Glomerular endothelial cell (primary cell): ENCODE measurements at regions not wholly inside any gene's neighbourhood (a gene's known extent, or its start where the extent isn't known, plus 50 kb on each side); places are given as distances from the start of the nearest gene placed in this dataset.

Experiments used
- DNase-seq: peaks from one replicate; pipeline ENCODE4 v3.0.0-alpha.2; 2011; ENCODE audit warnings: low read depth, low spot score; ENCODE audit errors: extremely low read depth

GRCh38 chr3:105174017-105174615, 192.6 kb upstream of the ALCAM start:
- no peak for DNase-seq

- DNase-seq, result no peak
These were observed 189.1 kb upstream of the ALCAM start for GRCh38 chr3:105177576-105177975.

GRCh38 chr3:105187344-105187743, 179.4 kb upstream of the ALCAM start:
- no peak for DNase-seq

- DNase-seq, result peak; percentile 31
These were observed 171.4 kb upstream of the ALCAM start for GRCh38 chr3:105195260-105195659.

GRCh38 chr3:105197863-105198262, 168.8 kb upstream of the ALCAM start:
- DNase-seq, result no peak

GRCh38 chr3:105199217-105199616, 167.5 kb upstream of the ALCAM start:
- DNase-seq, result no peak

GRCh38 chr3:105210141-105210540, 156.6 kb upstream of the ALCAM start:
- no peak for DNase-seq

GRCh38 chr3:105214590-105214989, 152.1 kb upstream of the ALCAM start:
- no peak for DNase-seq

GRCh38 chr3:105222568-105223093, 144.1 kb upstream of the ALCAM start:
- no peak for DNase-seq

GRCh38 chr3:105223815-105224214, 142.9 kb upstream of the ALCAM start:
- no peak for DNase-seq

- DNase-seq, result no peak
These were observed 138.0 kb upstream of the ALCAM start for GRCh38 chr3:105228696-105229095.

GRCh38 chr3:105232553-105232952, 134.2 kb upstream of the ALCAM start:
- no peak for DNase-seq

- DNase-seq, result no peak
These were observed 133.7 kb upstream of the ALCAM start for GRCh38 chr3:105233010-105233409.

- DNase-seq, result no peak
These were observed 131.5 kb upstream of the ALCAM start for GRCh38 chr3:105235221-105235620.

- DNase-seq, result no peak
These were observed 130.9 kb upstream of the ALCAM start for GRCh38 chr3:105235785-105236184.

- DNase-seq, result no peak
These were observed 128.3 kb upstream of the ALCAM start for GRCh38 chr3:105238367-105238766.

- DNase-seq, result no peak
These were observed 123.6 kb upstream of the ALCAM start for GRCh38 chr3:105243076-105243475.

GRCh38 chr3:105246536-105246935, 120.2 kb upstream of the ALCAM start:
- no peak for DNase-seq

GRCh38 chr3:105253225-105253624, 113.5 kb upstream of the ALCAM start:
- no peak for DNase-seq

GRCh38 chr3:105254154-105254553, 112.6 kb upstream of the ALCAM start:
- DNase-seq, result no peak

- no peak for DNase-seq
These were observed 111.4 kb upstream of the ALCAM start for GRCh38 chr3:105255350-105255749.

GRCh38 chr3:105259496-105259895, 107.2 kb upstream of the ALCAM start:
- DNase-seq, result no peak

GRCh38 chr3:105260385-105260784, 106.3 kb upstream of the ALCAM start:
- no peak for DNase-seq
